GM18909 (cell line): ENCODE measurements at regions not wholly inside any gene's neighbourhood (a gene's known extent, or its start where the extent isn't known, plus 50 kb on each side); places are given as distances from the start of the nearest gene placed in this dataset.
"Not testable (repeated sequence)": the region's sequence is repeated elsewhere in the genome, so short reads cannot be mapped to it uniquely, and the experiment has no call there.

Experiments used
- ATAC-seq: cut with Tn5 transposase; IDR thresholded peaks from one replicate; pipeline ENCODE4 v1.9.1; 2021; ENCODE audit warnings: mild to moderate bottlenecking; ENCODE audit not compliant: unreplicated experiment, poor library complexity

- ATAC-seq = no peak
These were observed 333.8 kb upstream of the CTNND2 start for GRCh38 chr5:12237837-12238575.

- ATAC-seq = no peak
These were observed 326.4 kb upstream of the CTNND2 start for GRCh38 chr5:12230659-12231058.

- no peak for ATAC-seq
These were observed 312.8 kb upstream of the CTNND2 start for GRCh38 chr5:12217039-12217438.

- no peak for ATAC-seq
These were observed 310.2 kb upstream of the CTNND2 start for GRCh38 chr5:12214267-12215015.

GRCh38 chr5:12208366-12209100 lies 304.3 kb upstream of the CTNND2 start:
- no peak for ATAC-seq

GRCh38 chr5:12204761-12205160 lies 300.5 kb upstream of the CTNND2 start:
- ATAC-seq = no peak

- no peak for ATAC-seq
These were observed 289.3 kb upstream of the CTNND2 start for GRCh38 chr5:12193536-12193935.

- ATAC-seq = no peak
These were observed 278.8 kb upstream of the CTNND2 start for GRCh38 chr5:12183003-12183402.

- no peak for ATAC-seq
These were observed 273.6 kb upstream of the CTNND2 start for GRCh38 chr5:12177851-12178250.

- ATAC-seq = no peak
These were observed 273.0 kb upstream of the CTNND2 start for GRCh38 chr5:12177225-12177624.

- no peak for ATAC-seq
These were observed 271.8 kb upstream of the CTNND2 start for GRCh38 chr5:12175914-12176585.

GRCh38 chr5:12174734-12175133 lies 270.5 kb upstream of the CTNND2 start:
- ATAC-seq = no peak

GRCh38 chr5:12169536-12169935 lies 265.3 kb upstream of the CTNND2 start:
- no peak for ATAC-seq

GRCh38 chr5:12162863-12163262 lies 258.6 kb upstream of the CTNND2 start:
- no peak for ATAC-seq

- ATAC-seq = no peak
These were observed 243.3 kb upstream of the CTNND2 start for GRCh38 chr5:12147513-12147912.

- ATAC-seq = no peak
These were observed 237.2 kb upstream of the CTNND2 start for GRCh38 chr5:12141496-12141895.

- no peak for ATAC-seq
These were observed 229.3 kb upstream of the CTNND2 start for GRCh38 chr5:12133520-12133919.

GRCh38 chr5:12131020-12131419 lies 226.8 kb upstream of the CTNND2 start:
- ATAC-seq = not testable (repeated sequence)

- no peak for ATAC-seq
These were observed 221.6 kb upstream of the CTNND2 start for GRCh38 chr5:12125895-12126294.

- ATAC-seq = no peak
These were observed 215.4 kb upstream of the CTNND2 start for GRCh38 chr5:12119657-12120056.

GRCh38 chr5:12114075-12114474 lies 209.8 kb upstream of the CTNND2 start:
- ATAC-seq = no peak
